DMS 273 (cell line): ENCODE measurements at regions not wholly inside any gene's neighbourhood (a gene's known extent, or its start where the extent isn't known, plus 50 kb on each side); places are given as distances from the start of the nearest gene placed in this dataset.
"Not testable (repeated sequence)": the region's sequence is repeated elsewhere in the genome, so short reads cannot be mapped to it uniquely, and the experiment has no call there.

Experiments
- DNase-seq: peaks from one replicate; lab custom pipeline; 2025; ENCODE audit not compliant: unreplicated experiment; lab: John Stamatoyannopoulos, UW

DNA sequence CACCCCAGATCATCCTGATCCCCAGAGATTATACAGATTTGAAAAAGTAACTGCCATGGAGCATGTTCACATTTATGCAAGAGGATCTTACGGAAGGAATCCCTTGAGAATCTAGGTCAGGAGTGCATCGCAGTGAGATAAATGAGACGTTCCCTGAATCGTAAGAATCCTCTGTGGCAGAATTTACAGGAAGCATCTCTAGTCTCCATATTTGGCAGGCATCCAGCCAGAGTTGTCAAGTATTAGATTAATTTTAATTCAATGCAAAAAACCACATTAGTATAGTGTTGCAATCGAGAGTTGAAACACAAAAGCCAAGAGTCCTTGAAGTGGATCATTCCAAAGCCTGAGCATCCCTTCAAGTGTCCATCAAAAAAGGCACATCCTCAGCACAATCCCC lies 100.8 kb downstream of the RRAGC start:
- peak; percentile 87 for DNase-seq

DNA sequence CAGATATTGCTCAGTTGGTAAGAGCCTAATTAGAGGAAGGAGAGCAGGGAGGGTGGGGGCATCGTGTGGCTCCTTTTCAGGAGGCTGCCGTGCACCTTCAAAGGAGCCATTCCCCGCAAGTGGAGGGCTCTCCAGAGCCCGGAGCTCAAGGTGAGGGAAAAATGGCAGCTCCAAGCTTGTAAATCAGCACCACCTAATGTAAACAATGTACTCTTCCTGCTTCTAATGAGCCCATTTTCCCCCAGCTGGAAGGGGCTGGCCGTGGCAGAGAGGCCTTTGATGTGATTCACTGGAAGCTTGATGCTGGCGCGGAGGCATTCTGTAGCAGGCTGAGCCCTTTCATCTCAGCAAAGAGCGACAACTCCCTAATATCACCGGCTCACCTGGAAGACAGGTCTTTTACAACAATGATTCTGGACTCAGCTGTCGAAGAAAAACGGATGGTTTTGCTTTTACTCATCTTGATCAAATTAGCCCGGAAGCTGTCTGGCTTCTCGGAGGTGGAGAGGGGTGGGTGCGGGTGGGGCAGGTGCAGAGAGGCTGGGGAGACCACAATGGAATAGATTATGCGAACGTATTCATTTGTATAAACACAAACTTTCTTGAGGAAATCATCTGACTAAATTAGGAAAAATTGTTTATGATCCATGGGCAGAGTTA lies 112.5 kb downstream of the RRAGC start:
- no peak for DNase-seq

DNA sequence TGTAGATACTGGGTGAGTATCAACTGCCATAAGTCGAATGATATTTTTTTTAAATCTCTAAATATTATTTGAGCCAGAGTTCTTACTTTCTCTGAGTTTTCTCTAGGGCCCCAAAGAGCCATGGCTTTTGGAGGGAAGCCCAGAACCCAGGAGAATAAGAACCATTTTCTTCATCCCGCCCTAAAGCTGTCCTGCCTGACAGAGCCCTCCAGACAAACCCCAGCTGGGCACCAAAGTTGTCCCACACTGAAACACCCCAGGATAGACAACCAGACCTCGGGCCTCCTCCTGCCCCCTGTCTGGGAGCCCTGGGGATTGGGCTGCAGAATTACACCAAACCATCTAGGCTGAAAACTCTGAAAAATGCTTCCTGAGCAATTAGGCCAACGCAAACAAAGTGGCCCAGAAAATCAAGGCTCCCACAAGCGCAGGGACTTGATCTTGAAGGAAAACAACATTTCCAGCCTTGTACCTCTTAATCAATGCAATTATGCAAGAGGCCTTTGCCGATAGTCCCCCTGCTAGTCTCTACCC lies 113.1 kb downstream of the RRAGC start:
- DNase-seq = no peak

DNA sequence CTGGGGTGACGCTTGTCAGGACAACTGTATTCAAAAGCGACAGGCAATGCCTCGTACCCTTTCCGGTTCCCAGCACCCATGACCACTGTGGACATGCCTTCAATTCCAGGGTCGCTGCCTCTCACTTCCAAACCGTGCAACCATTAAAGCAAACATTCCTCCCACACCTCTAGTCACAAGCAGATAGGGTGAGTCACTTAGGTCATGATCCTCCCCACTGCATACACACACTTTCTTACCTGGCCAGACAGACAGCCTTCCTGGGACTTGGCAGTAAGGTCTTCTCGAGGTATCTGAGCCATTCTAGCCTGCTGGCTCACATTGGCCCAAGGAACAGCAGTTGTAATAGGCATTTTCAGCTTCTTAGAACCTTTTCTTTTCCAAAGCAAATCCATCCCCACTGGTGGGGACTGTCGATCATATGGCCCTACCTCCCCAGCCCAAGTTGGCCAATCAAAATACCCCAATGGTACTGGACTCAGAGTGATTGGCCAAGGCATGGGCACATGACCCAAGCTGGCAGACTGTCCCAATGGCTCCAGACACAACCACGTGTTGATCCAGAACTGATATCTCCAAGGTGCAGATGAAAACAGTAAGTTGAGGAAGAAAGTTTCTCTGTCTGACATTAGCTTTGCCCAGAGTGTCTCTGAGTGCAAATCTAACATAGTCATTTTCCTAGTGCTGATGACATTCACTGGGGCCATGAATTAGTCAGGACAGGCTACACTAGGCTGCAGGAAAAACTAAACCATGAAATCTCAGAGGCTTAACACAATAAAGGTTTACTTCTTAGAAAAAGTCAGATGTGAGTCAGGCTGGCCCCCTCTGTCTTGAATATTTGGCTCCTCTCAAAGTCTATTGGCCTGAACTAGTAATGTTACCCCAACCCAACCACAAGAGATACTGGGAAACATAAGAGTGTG lies 113.8 kb downstream of the RRAGC start:
- no peak for DNase-seq

DNA sequence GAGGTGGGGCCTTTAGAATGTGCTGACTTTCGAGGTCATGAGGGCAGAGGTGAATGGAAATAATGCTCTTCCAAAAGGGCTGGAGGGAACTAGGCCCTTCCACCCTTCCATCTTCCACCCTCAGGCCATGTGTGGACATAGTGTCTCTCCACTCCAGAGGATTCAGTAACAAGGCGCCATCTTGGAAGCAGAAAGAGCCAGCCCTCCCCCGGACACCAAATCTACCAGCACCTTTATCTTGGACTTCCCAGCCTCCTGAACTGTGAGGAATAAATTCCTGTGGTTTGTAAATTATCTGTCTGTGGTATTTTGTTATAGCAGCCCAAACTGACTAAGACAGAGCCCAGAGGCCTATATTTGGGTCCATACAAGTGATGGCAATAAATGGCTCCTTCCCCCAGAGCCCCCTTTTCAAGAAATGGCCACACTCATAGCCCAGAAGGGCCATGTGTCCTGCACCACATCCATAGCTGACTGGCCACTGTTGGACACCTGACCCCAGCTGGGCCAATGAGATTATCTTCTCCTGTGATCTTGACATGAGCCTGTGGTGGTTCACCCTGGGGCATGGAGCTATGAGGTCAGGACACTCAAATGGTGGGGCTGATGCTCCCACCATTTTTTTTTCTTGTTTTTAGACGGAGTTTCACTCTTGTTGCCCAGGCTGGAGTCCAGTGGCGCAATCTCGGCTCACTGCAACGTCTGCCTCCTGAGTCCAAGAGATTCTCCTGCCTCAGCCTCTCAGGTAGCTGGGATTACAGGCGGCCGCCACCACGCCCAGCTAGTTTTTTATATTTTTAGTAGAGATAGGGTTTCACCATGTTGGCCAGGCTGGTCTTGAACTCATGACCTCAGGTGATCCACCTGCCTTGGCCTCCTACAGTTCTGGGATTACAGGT lies 114.9 kb downstream of the RRAGC start:
- DNase-seq = no peak

DNA sequence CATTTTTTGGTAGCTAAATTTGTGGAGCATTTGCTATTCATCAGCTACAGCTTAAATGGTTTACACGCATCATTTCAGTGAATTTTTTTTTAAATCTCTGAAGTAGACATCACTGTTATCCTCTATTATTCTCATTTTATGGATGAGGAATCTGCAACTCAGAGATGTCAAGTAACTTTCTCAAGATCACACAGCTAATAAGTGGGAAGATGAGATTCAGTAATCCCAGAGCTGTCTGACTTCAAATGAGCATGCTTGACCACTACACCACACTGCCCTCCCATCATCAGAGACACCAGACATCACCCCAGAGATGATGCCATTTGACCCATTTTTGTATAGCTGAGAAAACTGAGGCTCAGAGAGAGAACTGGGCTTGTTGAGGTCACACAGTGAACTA lies 116.4 kb downstream of the RRAGC start:
- no peak for DNase-seq

DNA sequence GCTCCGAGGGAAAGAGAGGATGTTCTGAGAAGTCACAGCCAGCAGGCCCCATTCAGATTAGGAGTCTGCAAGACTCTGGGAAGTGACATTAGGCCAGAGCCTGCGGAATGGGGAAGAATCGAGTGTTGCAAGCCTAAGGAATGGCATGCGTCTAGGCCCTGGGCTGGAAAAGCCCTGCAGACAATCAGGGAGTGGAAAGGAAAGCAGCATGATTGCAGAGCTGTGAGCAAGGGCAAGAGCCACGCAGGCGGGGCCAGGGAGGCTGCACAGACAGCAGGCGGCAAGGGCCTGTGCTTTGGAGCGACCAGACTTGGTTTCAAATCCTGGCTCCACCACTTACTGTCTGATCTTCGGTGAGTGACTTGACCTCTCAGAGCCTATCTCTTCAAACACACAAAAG lies 118.2 kb downstream of the RRAGC start:
- DNase-seq = no peak

DNA sequence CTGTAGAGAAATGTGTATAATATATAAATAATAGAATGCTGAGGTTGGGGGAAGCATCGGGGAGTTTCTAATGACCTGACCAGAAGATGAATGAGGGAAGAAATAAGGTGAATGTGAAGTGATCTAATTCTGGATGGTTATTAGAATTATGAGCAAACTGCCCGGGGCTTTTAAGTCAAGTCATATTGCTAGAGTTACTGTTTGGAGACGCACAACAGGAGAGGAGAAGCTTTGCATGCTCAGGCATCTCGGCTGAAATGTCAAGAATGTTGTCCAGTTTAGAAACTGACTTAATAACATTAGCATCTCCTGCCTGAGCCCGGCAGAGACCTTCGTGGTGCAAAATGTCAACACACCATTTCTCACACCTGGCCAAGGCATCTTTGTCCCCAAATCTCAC lies 119.1 kb downstream of the RRAGC start:
- DNase-seq = no peak

DNA sequence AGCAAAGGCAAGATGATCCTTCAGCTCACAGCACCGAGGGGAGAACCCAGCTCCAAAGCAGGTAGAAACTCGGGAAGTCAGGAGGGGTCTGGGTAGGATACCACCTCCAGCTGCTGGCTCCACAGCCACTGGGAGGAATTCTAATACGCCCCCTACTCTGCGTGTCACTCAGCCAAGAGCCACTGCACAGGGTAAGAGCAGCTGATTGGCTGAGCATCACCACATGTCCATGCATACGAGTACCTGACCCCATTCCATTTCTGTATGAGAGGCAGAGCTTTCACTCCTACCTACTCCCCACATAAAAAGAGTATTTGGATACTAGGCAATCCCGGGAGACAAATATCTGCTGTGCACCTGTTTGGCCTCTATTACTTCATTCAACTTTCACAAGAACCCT lies 121.4 kb downstream of the RRAGC start:
- no peak for DNase-seq

DNA sequence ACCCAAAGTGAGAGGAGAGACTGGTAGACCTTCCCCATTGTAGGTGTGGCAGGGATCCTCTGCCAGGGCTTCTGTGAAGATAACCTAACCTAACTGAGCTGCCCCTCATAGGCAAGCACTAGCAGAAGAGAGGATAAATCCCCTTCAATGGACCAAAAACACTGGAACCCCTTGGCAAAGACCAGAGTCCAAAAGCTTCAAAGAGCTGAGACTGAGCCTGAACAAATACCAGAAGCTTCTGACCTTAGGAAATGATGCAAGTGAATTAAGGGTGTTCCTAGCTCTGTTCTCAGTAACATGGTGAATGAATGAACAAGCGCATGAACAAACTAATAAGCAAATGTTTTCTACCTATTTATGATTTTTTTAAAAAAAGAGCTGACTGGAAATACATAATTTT lies 123.2 kb downstream of the RRAGC start:
- no peak for DNase-seq

DNA sequence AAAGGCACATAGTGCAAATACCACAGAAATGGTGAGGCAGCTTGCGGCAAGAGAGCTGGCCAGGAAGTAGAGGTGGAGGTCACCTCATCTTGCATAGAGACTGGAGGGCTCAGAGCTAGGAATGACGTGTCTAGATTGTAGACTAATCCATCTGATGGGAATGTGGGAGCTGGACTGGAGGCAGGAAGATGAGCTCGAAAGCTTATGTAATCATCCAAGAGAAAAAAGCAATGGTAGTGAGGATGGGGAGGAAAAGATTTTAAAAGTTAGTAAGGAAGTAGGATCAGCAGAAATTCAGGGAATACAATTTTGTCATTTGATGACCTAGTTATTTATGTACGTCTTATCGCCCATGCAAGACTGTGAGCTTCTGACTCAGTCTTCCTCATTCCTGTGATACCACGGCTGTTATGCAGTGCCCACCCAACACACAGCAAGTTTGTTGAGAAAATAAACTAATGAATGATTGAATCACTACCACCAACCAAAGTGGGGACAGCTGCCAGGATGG lies 123.9 kb downstream of the RRAGC start:
- DNase-seq = no peak

DNA sequence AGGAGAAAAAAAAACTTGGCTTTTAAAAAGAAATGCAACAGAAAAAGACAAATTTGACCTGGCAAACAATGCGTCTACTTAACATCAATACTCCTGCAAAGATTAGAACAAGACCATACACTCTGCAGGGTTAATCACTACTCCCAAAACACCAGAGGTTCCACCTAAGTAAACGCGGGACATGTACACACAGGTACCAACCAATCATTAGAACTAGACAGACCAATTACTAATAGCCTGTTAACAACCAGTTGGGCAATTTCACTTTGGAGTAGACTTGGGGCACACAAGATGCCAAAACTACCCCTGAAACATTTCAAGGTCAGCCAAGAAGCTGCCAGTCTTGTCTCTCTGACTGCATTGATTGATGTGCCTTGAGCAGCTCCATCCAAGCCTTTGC lies 125.8 kb downstream of the RRAGC start:
- no peak for DNase-seq

DNA sequence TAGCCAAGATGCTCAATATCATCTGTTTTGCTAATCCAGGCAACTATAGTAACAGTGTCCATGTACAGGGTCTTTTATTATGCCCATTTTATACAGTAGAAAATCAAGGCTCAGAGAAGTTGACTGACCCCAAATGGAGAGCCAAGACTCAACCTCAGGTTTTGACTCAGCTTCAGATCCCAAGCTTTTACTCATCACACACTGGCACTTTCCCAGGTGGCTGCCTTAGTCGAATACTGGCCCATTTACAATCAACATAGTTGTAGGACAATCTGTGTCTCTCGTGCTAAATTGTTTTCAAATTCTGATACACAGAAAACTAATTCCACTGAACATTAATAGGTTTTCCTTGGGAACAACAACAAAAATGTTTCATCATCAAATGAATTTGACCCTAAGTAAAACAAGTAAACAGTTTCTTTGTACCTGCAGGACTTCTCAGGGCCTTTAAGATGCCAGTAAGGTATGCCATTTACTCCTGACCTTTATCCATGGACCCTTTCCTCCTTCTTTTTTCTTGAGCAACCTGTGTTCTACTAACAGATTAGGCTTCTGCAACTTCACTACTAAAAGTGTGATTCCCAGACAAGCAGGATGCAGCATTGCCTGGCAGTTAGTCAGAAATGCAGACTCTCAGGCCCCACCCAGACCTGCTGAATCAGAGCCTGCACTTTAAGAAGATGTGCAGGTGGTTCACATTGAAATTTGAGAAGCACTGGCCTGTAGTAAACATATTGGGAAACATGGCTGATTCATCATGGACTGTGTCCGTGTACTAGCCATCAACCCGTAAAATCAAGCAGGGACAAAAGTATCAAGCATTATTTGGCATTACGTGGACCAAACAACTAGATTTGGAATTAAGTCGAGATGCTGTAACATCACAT lies 128.8 kb downstream of the RRAGC start:
- DNase-seq = no peak

DNA sequence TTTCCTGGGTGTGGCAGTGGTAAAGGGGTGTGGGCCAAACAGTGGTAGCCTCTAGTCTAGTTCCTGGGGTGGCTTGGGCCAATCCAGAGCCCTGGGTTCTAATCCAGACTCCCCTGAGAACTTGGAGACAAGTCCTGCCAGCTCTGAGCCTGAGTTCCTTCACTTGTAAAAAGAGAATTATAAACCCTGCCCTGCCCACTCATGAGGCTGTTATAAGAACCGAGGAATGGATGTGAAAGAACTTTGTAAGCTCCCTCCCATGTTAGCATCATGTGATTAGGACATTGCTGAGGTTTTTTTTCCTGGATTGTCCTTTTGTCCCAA lies 131.0 kb downstream of the RRAGC start:
- no peak for DNase-seq

DNA sequence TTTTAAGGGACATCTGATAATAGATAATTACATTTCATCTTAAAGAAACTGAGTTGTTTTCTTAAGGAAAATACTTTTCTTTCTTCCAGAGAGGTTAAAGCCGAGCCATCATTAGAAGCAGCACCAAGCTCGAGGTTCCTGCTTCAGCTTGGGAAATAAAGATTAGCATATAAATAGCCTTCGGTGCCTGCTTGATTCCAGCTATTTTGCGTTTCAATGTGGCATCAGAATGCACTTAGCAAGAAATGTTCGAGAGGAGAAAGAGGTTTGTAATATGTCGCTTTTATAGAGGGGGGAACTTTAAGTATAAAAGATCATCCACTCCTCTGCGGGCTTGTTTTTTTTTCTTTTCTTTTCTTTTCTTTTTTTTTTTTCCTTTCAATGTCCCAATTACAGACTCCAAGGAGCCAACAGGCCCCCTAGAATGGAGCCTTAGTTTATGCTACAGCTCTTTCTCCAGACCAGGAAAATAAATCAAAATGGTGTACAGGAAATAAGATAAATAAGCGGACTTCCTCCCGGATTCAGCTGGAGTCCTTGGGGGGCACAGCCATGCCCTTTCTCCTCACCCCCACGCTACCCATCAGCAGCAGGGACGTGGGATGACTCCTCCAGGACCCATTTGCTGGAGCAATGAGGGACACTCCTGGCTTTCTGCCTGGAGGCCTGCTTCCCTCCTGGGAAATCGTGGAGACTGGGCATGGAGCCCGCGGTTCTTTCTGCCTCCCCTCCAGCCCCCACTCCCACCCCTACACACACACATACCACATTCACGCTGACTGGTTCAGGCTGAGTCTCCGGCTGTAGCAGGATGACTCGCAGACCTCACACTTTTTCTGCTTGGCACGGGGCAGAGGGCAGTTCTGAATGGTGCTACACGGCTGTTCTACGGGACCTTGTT lies 131.6 kb downstream of the RRAGC start:
- peak; percentile 100 for DNase-seq

DNA sequence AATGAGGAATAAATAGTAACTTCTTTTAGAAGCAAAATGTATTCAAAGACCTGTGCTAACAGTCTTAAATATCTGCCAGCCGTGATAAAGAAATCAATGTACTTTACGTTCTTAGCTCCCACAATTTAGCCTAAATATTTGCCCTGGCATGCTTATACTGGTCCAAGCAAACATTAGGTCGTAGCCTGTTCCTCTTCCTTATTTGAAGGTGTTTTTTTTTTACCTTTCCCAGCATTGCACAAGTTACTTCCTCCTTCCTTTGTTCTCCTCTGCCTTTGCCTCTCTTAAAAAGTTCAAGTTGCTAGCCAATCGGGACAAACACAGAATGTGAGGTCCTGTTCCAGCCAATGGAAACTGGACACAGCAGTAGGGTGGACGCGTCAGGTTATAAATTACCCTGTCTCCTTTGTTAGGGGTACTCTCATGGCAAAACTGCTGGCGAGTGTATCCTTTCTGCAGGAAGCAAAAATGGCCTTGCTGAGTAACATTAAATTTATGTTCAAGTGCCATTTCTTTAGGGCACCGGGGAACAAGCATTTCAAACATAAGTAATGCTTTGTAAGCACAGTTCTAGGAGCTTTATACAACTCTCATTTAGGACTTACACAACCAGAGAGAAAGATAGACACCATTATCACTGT lies 134.1 kb downstream of the RRAGC start:
- DNase-seq = not testable (repeated sequence)

DNA sequence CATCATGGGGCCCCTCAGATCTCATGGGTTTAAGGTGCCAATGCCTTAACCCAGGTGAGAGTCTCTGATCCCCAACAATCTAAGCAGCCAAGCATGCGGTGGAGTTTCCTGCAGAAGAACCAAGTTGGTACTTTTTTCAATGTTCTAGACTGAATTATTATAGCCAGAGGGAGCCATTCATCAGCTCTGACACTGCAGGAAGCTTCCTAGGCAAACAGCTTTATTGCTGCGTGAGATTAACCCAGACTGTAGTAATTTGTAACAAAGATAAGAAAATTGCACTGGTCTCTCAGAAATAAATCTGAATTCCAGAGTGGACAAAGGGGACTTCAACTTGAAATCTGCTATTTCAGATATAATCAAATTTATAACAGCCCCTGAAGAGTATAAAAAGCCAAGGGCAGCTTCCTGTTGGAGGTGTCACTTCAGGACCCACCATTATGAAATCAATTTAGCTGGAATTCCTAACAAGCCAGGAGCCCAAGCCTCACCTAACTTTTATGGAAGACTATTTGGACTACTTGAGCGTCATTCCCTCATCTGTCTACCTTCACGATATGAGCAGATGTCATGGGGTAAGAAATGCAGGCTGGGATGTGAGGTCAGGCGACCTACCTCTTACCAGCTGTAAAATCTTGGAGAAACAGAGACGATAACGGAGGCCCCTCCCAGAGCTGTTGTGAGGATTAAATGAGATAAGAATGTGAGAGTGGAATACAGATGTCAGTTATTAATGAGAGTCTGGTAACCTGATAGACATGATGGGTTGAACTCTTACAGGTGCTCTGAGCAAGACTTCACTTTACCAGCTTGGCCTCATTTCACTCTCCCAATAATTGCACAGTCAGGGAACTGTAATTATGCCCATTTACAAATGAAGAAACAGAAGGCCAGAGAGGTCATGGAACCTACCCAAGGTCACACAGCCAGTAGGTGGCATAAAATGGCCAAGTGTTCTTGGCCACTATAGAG lies 135.1 kb downstream of the RRAGC start:
- DNase-seq = no peak

DNA sequence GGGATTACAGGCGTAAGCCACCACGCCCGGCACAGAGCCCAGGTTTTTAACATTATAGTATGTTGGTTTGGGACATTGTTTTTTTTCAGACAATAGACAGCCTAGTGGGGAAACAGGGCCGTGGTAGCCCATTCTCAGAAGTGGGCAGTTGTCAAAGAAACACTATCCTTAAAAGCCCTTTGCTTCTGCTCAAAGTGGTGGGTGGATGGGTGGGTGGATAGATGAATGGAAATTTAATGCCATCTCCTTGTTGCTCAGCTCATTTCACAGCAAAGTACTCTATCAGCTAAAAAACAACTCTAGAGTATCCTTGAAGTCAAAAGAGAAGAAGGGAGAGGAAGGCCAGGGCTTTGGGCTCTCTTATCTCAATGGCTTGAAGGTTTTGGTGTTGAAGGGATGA lies 137.8 kb downstream of the RRAGC start:
- DNase-seq = no peak
